Activated T-helper 17 cell treated with anti-CD3 and anti-CD28 coated beads, Interleukin-2, amount 50 U/mL, for 72 hours (primary cell): ENCODE measurements at regions not wholly inside any gene's neighbourhood (a gene's known extent, or its start where the extent isn't known, plus 50 kb on each side); places are given as distances from the start of the nearest gene placed in this dataset.
"Not testable (repeated sequence)": the region's sequence is repeated elsewhere in the genome, so short reads cannot be mapped to it uniquely, and the experiment has no call there.

Source experiments
- ATAC-seq: fragments of 150-1000 bp; cut with Tn5 transposase; replicated peaks from 2 replicates; pipeline ENCODE4 v1.10.0; 2021; ENCODE audit warnings: mild to moderate bottlenecking, moderate library complexity
- H3K27ac Mint-ChIP-seq: one replicate; pipeline ENCODE4 v1.8.0; 2022; ENCODE audit warnings: mixed read lengths
- H3K27me3 Mint-ChIP-seq: one replicate; pipeline ENCODE4 v1.8.0; 2022; ENCODE audit warnings: mixed read lengths
- H3K36me3 Mint-ChIP-seq: one replicate; pipeline ENCODE4 v1.8.0; 2022; ENCODE audit warnings: low read depth, mild to moderate bottlenecking, mixed read lengths
- H3K4me1 Mint-ChIP-seq: one replicate; pipeline ENCODE4 v1.8.0; 2022; ENCODE audit warnings: mixed read lengths
- H3K4me3 Mint-ChIP-seq: one replicate; pipeline ENCODE4 v1.8.0; 2022; ENCODE audit warnings: mild to moderate bottlenecking, mixed read lengths
- H3K9me3 Mint-ChIP-seq: one replicate; pipeline ENCODE4 v1.8.0; 2022; ENCODE audit warnings: mixed read lengths

GRCh38 chr14:54010981-54011380 is 54.4 kb upstream of the BMP4 start:
- Mint-ChIP-seq H3K36me3 (no peaks in the 10 kb centered on the region), H3K27ac (no peak overlapping the region), H3K27me3 (peaks cover 3% of the 10 kb centered on the region), H3K4me1 (no peaks in the 10 kb centered on the region), H3K9me3 (peaks cover 3% of the 10 kb centered on the region), H3K4me3 (no peak overlapping the region)
- ATAC-seq: no peak

GRCh38 chr14:54023027-54023426 is 66.4 kb upstream of the BMP4 start:
- Mint-ChIP-seq H3K27me3 (no peaks in the 10 kb centered on the region), H3K4me3 (no peak overlapping the region), H3K36me3 (no peaks in the 10 kb centered on the region), H3K9me3 (no peaks in the 10 kb centered on the region), H3K27ac (no peak overlapping the region), H3K4me1 (no peaks in the 10 kb centered on the region)
- ATAC-seq: no peak

GRCh38 chr14:54025661-54026060 is 69.0 kb upstream of the BMP4 start:
- Mint-ChIP-seq H3K27ac (no peak overlapping the region), H3K36me3 (no peaks in the 10 kb centered on the region), H3K4me1 (no peaks in the 10 kb centered on the region), H3K9me3 (no peaks in the 10 kb centered on the region), H3K4me3 (no peak overlapping the region), H3K27me3 (no peaks in the 10 kb centered on the region)
- no peak for ATAC-seq

GRCh38 chr14:54026671-54027070 is 70.0 kb upstream of the BMP4 start:
- no peak overlapping the region for H3K27ac Mint-ChIP-seq
- ATAC-seq: no peak
- no peaks in the 10 kb centered on the region for H3K27me3 Mint-ChIP-seq

GRCh38 chr14:54030996-54031395 is 74.4 kb upstream of the BMP4 start:
- not testable (repeated sequence) for H3K36me3 Mint-ChIP-seq, H3K27me3 Mint-ChIP-seq, ATAC-seq, H3K27ac Mint-ChIP-seq, H3K4me3 Mint-ChIP-seq, H3K4me1 Mint-ChIP-seq
- H3K9me3 Mint-ChIP-seq: peaks cover 11% of the 10 kb centered on the region

More at GRCh38 chr14:54026671-54027070, 70.0 kb upstream of the BMP4 start:
- Mint-ChIP-seq H3K9me3 (no peaks in the 10 kb centered on the region), H3K36me3 (no peaks in the 10 kb centered on the region), H3K4me3 (no peak overlapping the region), H3K4me1 (no peaks in the 10 kb centered on the region)

GRCh38 chr14:54033285-54033684 is 76.7 kb upstream of the BMP4 start:
- not testable (repeated sequence) for H3K27ac Mint-ChIP-seq, H3K27me3 Mint-ChIP-seq, H3K4me3 Mint-ChIP-seq, ATAC-seq, H3K4me1 Mint-ChIP-seq, H3K36me3 Mint-ChIP-seq
- peaks cover 11% of the 10 kb centered on the region for H3K9me3 Mint-ChIP-seq

GRCh38 chr14:54038724-54039123 is 82.1 kb upstream of the BMP4 start:
- no peaks in the 10 kb centered on the region for H3K4me1 Mint-ChIP-seq

GRCh38 chr14:54039311-54039710 is 82.7 kb upstream of the BMP4 start:
- H3K36me3 Mint-ChIP-seq: no peaks in the 10 kb centered on the region
- H3K4me1 Mint-ChIP-seq: no peaks in the 10 kb centered on the region
- no peak for ATAC-seq
- H3K4me3 Mint-ChIP-seq: no peak overlapping the region
- H3K27me3 Mint-ChIP-seq: peaks cover 11% of the 10 kb centered on the region
- peaks cover 5% of the 10 kb centered on the region for H3K9me3 Mint-ChIP-seq
- H3K27ac Mint-ChIP-seq: no peak overlapping the region

More at GRCh38 chr14:54038724-54039123, 82.1 kb upstream of the BMP4 start:
- Mint-ChIP-seq H3K36me3 (no peaks in the 10 kb centered on the region), H3K27ac (no peak overlapping the region), H3K27me3 (peaks cover 11% of the 10 kb centered on the region), H3K9me3 (peaks cover 5% of the 10 kb centered on the region), H3K4me3 (no peak overlapping the region)
- no peak for ATAC-seq

- no peaks in the 10 kb centered on the region for H3K4me1 Mint-ChIP-seq
- H3K27me3 Mint-ChIP-seq: peaks cover 7% of the 10 kb centered on the region
- no peak overlapping the region for H3K4me3 Mint-ChIP-seq
- H3K27ac Mint-ChIP-seq: no peak overlapping the region
- H3K9me3 Mint-ChIP-seq: no peaks in the 10 kb centered on the region
- H3K36me3 Mint-ChIP-seq: no peaks in the 10 kb centered on the region
- ATAC-seq: no peak
These were observed 84.2 kb upstream of the BMP4 start for GRCh38 chr14:54040846-54041245.

GRCh38 chr14:54046250-54046649 is 89.6 kb upstream of the BMP4 start:
- Mint-ChIP-seq H3K4me1 (no peaks in the 10 kb centered on the region), H3K27ac (no peak overlapping the region), H3K4me3 (no peak overlapping the region), H3K36me3 (no peaks in the 10 kb centered on the region), H3K27me3 (peaks cover 7% of the 10 kb centered on the region), H3K9me3 (peaks cover 4% of the 10 kb centered on the region)
- no peak for ATAC-seq

- no peak for ATAC-seq
- H3K4me3 Mint-ChIP-seq: no peak overlapping the region
- H3K27ac Mint-ChIP-seq: no peak overlapping the region
- H3K9me3 Mint-ChIP-seq: peaks cover 4% of the 10 kb centered on the region
- no peaks in the 10 kb centered on the region for H3K4me1 Mint-ChIP-seq
- H3K36me3 Mint-ChIP-seq: no peaks in the 10 kb centered on the region
- no peaks in the 10 kb centered on the region for H3K27me3 Mint-ChIP-seq
These were observed 91.2 kb upstream of the BMP4 start for GRCh38 chr14:54047645-54048308.

- Mint-ChIP-seq H3K4me3 (no peak overlapping the region), H3K27me3 (no peaks in the 10 kb centered on the region), H3K4me1 (no peaks in the 10 kb centered on the region), H3K9me3 (peaks cover 4% of the 10 kb centered on the region), H3K27ac (no peak overlapping the region), H3K36me3 (no peaks in the 10 kb centered on the region)
- no peak for ATAC-seq
These were observed 91.7 kb upstream of the BMP4 start for GRCh38 chr14:54048311-54048710.

- no peaks in the 10 kb centered on the region for H3K27me3 Mint-ChIP-seq
- peaks cover 4% of the 10 kb centered on the region for H3K9me3 Mint-ChIP-seq
- no peak for ATAC-seq
- no peak overlapping the region for H3K4me3 Mint-ChIP-seq
- H3K27ac Mint-ChIP-seq: no peak overlapping the region
- H3K36me3 Mint-ChIP-seq: no peaks in the 10 kb centered on the region
- no peaks in the 10 kb centered on the region for H3K4me1 Mint-ChIP-seq
These were observed 92.1 kb upstream of the BMP4 start for GRCh38 chr14:54048736-54049135.

- Mint-ChIP-seq H3K9me3 (peaks cover 4% of the 10 kb centered on the region), H3K27me3 (no peaks in the 10 kb centered on the region), H3K36me3 (no peaks in the 10 kb centered on the region), H3K4me1 (no peaks in the 10 kb centered on the region), H3K4me3 (no peak overlapping the region), H3K27ac (no peak overlapping the region)
- ATAC-seq: no peak
These were observed 94.1 kb upstream of the BMP4 start for GRCh38 chr14:54050759-54051158.

- Mint-ChIP-seq H3K27ac (no peak overlapping the region), H3K4me1 (no peaks in the 10 kb centered on the region), H3K4me3 (no peak overlapping the region), H3K9me3 (no peaks in the 10 kb centered on the region), H3K36me3 (no peaks in the 10 kb centered on the region), H3K27me3 (no peaks in the 10 kb centered on the region)
- no peak for ATAC-seq
These were observed 96.2 kb upstream of the BMP4 start for GRCh38 chr14:54052696-54053385.
